ENCODE measurements at regions not wholly inside any gene's neighbourhood (a gene's known extent, or its start where the extent isn't known, plus 50 kb on each side); places are given as distances from the start of the nearest gene placed in this dataset.
A peak's percentile ranks its signal among the peaks of the same experiment; 100 is the strongest.
"Not testable (repeated sequence)": the region's sequence is repeated elsewhere in the genome, so short reads cannot be mapped to it uniquely, and the experiment has no call there.

DNA sequence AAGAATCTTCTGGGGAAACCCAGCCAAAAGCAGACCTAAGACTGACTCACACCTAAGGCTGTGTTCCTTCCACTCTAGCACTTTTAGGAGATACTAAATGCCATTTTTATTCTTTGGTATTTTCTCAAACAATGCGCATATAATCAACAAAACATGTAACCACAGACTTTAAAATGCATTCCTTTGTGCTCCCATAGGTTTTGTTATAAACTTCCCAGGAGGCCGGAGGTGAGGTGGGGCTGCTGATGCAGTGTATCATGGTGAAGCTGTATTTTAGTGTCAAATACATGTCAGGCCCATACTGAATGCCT, 155.2 kb downstream of the BTBD3 start:
- peak; percentile 89 for DNase-seq

DNA sequence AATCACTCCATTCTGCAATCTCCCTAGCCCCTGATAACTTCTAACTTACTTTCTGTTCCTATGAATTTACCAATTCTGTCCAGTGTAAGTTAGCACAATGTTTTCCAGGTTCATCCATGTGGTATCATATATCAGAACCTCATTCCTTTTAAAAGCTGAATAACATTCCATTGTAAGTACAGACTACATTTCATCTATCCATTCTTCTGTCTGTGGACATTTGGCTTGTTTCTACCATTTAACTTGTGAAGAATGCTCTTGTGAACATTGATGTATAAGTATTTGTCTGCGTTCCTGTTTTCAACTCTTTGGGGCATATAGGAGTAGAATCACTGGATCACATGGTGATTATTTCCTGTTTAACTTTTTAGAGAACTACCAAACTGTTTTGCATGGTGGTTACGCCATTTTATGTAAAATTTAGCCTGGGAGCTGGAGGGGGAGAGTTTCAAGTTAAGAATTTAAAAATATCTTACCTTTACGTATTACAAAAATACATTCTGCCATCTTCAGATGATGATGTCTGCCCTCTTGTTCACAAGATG, 156.5 kb downstream of the BTBD3 start:
- peak; percentile 53 for DNase-seq

DNA sequence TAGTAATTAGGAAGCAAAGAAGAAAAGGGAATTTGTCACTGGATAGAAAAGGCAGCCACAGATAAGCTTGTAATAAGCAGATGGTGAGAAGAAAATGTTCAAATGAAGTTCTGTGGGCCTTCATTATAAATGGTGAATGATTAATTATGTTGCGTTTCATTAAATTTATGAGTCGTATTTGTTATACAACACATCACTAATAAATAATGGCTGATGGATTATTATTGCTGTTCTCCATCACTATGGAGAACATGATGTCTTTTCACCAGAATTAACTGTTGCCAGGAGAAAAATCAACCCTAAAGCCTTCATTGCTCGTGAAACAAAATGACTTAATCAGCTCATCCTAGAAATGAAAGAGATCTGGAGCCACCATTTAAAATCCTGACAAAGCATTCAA, 158.5 kb downstream of the BTBD3 start:
- DNase-seq, result no peak

DNA sequence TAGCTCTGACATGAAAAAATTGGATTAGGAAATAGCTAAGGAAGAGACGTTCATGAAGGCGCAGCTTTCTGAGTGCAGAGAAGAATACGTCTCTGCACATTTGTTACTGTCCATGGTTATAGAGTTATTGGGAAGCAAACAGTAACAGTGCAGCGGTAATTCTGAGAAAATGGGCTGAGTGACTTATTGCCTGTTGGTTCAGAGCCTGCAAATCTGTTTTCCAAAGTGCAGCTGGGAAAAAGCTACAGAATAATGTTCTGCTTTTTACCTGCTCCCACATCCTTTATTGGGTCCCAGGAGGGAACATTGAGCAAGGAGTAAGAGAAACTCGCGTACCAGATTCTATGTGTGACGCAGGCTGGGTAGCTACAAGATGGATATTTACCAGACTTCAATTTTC, 160.2 kb downstream of the BTBD3 start:
- DNase-seq, result no peak

DNA sequence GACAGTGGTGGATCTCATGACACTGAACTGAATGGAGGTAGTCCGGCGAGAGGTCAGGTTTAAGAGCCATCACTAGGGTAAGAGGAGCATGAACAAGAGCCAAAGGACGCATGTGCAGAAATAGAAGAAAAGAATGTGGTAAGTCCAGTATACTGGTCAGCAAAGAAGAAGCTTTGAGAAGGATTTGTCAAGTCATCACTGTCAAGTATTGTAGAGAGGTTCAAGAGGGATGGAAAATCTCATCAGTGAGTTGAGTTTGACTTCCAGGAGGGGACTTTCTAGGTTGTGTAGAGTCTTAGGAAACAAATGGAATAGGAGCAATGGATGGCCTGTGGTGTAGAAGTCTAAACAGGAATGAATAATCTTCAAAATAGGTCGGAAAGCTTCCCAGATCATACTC, 161.8 kb downstream of the BTBD3 start:
- no peak for DNase-seq

DNA sequence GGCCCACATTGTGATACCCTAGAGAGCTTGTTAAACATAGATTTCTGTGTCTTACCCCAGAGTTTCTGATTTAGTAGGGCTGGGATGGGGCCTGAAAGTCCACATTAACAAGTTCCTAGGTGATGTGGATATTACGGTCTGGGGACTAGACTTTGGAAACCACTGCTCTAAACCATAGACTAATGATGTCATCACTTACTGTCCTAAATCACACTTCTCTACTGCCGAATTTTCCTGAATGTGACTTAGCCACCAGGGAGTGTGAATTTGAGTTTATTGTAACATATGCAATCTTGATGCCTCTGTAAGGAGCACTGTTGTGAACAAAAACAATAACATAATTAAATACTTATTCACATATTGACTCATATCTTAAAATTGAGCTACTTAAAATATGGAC, 165.6 kb downstream of the BTBD3 start:
- DNase-seq, result no peak

DNA sequence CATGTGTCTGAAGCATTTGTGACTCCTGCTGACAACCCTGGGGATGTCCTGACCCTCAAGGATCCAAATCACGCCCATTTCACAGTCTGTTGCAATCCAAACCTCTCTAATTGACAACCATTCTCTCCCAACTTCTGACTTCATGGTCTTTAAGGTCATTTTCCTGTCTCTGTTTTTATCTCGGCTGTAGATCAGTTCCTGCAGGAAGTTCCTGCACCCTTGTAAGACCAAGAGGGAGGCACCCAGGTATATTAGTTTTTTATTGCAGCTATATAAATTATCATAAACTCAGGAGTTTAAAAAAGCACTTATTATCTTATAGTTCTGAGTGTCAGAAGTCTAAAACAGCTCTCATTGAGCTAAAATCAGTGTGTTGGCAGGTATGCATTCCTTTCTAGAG, 166.8 kb downstream of the BTBD3 start:
- no peak for DNase-seq

DNA sequence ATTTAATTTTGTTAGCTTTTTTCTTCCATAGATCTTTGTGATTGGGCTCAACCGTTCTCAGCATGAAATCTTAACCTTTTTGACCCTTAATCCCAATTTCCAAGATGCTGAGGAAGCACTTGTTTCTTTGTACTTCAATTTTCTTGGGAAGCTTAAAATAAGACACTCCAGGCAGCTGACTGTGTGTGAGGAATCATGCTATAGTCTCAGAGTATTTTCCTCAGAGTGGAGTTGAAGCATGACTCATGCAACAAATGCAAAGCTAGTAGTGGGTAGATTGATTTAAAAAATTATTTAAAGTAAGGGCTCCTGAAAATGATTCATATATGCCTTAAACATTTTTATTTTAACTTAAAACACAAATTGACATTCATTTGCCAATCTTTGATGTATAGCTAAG, 168.7 kb downstream of the BTBD3 start:
- DNase-seq, result peak; percentile 60

DNA sequence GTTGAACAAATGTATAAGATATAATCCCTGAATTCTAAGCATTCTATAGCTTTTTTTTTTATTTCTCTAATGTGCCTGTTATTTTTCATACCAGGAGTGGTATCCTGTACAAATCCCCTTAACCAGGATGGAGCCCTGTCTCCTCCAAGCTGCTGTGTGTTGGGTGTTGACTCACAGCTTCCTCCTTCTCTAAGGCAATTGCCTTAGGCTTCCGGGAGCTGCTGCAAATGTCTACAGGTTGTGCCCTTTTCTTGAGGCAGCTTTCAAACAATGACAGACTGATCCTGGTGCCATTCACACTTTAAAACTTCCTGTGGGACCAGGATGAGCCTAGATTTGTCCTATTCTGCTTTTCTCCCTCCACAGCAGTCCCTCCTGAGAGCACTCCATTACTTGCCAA, 173.2 kb downstream of the BTBD3 start:
- DNase-seq, result no peak

DNA sequence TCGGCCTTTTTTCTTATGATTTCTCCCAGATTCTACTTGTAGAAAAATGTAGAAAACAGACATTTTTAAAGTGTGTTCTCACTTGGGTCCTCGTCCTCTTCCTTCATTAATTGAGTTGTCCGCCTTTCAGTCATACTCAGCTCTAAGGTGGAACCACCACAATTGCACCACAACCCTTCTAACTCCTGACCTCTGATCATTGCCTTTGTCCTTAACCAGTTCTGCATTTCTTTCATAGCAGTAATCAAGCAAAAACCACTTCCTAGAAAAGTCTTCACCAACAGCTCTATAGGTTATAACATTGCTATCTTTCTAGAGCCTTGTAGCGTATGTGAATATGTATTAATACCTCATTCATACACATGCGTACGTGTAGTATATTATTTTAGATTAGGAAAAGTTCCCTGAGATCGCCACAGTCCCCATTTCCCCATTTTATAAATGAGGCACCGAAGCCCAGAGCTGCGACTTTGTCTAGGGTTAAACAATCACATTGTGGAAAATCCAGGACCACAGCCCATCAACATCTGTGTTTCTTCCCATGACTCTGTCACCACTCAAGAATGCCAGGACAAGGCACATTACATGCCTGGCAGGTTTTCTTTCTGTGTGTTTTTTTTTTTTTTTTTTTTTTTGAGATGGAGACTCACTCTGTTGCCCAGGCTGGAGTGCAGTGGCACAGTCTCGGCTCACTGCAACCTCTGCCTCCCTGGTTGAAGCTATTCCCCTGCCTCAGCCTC, 175.5 kb downstream of the BTBD3 start:
- DNase-seq, result no peak

DNA sequence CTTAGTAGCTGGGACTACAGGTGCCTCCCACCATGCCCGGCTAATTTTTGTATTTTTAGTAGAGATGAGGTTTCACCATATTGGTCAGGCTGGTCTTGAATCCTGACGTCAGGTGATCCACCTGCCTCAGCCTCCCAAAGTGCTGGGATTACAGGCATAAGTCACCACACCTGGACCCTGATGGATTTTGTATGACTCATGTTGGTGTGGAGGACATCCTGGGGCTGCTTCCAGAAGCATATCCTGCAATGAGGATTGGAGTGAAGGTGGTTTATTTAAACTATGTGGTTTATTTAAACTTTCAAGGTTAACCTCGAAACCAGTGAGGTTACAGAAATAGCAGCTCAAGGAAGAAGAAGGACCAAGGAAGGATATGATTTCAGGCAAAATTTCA, 176.1 kb downstream of the BTBD3 start:
- DNase-seq, result not testable (repeated sequence)

DNA sequence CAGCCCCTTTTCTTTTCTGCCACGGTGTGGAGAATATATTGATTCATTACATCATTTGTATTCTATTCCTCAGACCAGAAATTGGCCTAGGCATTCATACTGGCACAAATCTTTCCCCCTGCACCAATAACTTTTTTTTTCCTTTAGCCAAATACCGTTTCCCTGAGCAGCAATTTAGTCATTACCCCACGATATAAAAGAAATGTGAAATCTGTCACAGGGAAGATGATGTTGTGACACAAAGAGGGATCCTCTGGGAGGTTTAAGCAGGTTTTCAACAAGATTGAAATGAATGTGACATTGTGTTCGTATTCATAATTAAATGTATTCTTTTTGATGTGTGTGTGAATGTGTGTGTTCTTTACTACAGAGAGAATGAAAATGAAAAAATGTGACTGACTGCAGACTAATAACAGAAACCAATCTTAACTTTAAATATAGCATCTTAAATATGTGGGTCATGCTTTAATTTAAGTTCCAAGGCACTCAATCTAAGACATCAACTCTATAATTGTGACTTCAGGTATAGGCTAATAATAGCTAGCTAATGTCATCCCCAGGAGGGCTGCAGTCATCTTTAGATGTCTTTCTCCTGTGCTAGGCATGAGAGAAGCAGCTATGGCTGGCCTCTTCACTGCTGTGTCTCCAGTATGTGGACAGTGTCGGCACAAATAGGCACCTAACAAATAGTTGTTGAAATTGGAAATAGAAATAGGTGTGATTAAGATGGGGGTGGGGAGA, 177.7 kb downstream of the BTBD3 start:
- DNase-seq, result no peak

DNA sequence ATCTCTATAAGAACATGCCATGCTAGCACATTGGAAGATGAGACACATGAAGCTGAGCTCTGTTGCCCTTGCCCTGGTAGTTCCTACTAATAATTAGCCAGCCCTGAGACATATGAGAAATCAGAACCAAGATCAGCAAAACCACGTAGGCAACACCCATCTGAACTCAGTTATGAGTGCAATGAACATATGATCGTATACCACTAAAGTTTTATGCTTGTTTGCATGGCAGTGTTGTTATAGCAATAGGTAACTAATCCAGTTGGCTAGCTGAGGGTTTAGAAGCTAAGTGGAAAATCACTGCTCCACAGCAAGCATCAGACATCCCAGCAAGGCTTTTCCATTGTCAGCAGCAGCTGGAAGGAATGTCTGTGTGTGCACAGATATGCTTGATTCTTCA, 180.7 kb downstream of the BTBD3 start:
- no peak for DNase-seq

DNA sequence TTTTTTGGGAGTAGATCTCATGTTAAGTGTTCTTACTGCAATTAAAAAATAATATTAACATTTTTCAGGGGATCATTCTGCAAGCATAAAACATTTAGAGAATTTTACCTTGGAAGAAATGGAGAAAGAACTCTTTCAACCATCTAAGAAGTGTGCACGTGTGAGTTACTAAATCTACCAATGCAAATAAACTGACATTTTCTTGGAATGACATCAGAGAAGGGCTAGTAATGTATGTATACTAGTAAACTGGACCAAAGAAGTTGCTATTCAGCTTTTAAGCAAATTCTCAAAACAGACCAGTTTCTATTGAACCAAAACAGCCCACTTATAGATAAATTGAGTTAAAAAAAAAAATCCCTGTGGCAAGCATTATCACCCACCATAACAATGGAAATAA, 191.2 kb downstream of the BTBD3 start:
- DNase-seq, result no peak

DNA sequence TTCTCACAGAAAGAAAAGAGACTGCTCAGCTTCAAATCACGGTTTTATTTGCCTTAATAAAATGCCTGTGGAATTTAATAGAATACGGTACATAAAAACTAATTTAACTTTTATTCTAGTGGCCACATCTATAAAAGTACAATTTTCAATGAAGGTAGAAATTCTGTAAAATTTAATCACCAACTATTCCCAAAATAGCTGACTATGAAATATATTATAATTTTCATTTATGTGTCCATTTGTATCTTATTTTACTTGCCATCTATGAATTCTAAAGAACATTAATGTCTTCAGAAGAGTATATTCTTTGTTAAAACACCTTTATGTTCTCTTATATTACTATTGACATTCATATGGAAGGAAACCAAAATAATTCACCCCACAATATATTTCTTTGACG, 192.6 kb downstream of the BTBD3 start:
- no peak for DNase-seq

DNA sequence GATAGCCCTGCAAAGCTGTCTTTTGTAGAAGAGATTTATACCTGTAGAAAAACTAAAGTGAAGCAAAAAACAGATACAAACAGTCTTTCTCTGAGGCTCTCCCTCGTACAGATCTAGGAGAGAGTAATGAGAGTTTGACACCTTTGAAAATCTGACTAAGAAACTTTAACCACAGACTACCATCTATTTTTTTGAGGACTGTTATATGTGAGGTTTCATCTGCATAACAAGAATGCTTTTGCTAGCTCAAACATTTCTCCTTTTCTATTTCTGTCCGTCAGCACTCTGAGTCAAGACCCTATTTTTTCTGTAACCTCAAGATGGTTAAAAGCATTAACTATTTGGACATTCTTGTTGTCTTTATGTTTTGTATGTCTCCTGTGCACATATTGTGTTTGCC, 193.0 kb downstream of the BTBD3 start:
- peak; percentile 69 for DNase-seq

DNA sequence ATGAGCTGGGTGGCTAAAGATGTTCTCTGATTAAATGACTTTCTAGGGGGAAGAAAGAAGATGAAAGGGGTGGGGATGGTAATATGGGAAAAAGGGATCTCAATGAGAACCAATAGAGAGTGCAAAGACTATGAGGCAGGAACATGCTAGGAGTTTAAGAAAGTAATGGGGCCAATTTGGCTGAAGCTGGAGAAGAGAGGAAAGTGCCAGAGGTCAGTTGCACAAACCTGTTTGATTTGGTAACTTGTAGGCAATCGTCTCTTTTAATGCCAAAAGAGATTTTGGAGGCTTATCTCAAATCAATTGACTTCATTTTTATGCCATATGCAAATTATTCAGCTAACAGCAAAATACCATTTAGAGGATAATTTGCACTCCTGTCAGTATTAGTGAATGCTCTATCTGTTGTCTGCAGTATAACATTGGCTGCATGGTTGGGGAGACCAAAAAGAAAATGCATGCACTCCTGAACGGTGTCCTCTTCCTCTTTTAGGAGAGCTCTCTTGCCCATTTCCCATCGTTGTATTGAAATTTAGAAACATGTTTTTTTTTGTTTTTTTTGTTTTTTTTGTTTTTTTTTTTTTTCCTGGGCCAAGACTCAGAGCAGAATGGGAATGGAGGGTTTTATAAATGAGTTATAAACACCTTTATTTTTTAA, 193.9 kb downstream of the BTBD3 start:
- no peak for DNase-seq

DNA sequence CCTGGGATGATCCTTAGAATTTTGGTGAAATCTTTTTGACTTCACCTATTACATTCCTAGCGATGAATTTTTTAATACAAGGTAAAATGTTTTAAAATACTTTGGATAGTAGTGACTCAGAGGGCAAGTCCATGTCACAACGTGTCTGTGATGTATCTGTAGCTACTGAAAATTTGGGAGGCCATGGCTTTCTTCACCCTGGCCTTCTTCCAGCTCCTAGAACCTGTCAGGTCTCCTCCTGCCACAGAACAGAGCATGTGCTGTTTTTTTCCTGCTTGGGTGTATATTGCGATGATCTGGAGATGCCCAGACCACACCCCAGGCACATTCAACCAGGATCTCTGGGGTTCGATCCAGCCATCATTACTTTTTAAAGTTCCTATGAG, 194.4 kb downstream of the BTBD3 start:
- DNase-seq, result no peak

DNA sequence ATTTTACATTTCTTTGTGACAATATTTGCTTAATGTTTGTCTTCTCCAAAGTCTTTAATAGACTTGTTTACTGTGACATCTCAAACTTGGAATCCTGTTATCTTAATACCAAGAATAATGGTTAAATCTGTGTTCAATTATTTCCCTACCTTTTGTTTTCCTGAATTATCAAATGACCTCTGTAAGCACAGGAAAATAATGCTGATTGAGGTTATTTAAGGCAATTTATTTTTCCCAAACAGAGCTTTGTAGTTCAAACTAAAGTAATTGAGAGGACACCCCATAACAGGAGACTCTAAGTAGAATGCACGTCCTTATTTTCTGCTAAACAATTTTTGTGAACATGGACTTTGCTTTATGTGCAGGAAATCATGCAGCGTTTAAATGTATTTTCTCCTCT, 195.0 kb downstream of the BTBD3 start:
- no peak for DNase-seq

DNA sequence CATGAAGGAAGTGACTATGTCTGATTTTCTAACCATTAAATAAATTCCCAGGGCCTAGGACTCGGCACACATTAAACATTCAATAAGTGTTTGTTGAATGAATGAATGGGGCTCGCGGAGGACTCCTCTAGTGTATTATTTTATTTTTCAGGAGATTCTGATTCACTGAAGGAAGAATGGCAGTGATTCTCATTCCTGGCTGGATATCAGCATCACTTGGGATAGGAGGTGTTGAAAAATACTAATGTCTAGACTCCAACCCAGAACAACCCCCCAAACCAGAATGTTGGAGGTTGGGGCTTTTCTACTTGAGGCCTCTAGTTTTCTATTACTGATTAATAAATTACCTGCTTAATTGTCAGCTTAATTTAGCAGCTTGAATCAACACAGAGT, 195.4 kb downstream of the BTBD3 start:
- no peak for DNase-seq

DNA sequence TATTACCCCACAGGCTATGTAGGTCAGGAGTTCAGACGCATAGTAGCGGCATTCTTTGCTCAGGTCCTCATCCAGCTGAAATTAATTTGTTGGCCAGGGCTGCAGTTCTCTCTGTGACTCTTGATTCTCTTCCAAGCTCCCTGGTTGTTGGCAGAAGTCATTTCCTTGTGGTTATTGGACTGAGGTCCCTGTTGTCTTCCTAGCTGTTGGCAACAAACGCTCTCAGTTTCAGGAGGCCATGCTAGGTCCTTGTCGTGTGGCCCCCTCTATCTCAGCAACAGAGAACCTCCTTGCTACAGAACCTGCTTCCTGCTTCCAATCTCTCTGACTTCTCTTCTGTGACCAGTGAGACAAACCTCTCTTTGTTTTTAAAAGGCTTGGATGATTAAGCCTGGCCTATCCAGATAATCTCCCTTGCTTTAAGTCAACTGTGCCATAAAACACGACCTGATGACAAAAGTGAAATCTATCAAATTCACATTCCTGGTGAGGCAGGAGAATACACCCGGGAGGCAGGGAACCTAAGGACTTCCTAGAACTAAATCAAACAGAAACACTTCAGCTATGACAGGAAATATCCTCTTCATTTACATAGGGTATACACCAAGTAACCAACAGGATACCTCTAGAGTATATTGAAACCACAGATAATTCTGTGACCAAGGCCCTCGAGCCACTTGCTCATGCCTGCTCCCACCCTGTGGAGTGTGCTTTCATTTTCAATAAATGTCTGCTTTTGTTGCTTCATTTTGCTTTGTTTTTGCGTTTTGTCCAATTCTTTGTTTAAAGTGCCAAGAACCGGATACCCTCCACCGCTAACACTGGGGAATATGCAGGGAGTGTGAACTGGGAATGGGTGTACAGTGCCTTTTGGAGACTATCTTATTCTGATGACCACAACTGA, 196.0 kb downstream of the BTBD3 start:
- peak; percentile 95 for DNase-seq

DNA sequence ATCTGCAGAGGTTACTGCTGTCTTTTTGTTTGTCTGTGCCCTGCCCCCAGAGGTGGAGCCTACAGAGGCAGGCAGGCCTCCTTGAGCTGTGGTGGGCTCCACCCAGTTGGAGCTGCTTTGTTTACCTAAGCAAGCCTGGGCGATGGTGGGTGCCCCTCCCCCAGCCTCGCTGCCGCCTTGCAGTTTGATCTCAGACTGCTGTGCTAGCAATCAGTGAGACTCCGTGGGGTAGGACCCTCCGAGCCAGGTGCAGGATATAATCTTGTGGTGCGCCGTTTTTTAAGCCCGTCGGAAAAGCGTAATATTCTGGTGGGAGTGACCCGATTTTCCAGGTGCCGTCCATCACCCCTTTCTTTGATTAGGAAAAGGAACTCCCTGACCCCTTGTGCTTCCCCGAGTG, 211.4 kb downstream of the BTBD3 start:
- not testable (repeated sequence) for DNase-seq

DNA sequence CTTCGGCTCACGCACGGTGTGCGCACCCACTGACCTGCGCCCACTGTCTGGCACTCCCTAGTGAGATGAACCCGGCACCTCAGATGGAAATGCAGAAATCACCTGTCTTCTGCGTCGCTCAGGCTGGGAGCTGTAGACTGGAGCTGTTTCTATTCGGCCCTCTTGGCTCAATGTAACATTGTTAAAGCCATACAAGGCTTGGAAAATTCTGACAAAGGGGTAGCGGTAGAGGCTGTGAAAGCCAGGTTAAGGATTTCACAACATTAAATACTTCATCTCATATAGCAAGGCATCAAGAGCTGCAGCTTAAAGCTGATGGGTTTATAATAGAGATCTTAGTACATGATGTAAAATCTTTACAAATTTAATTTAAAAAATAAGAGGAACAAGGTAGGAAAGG, 211.8 kb downstream of the BTBD3 start:
- DNase-seq, result not testable (repeated sequence)
